ENCODE measurements at regions not wholly inside any gene's neighbourhood (a gene's known extent, or its start where the extent isn't known, plus 50 kb on each side); places are given as distances from the start of the nearest gene placed in this dataset.

- TF ChIP-seq CTCF (conservative IDR thresholded peaks at IDR 0.05): no peak
- TF ChIP-seq ZFX (IDR thresholded peaks at IDR 0.05): no peak
Observed at GRCh38 chr14:101124815-101125214, 221.3 kb upstream of the RTL1 start.
